WTC11 (cell line): ENCODE measurements at regions not wholly inside any gene's neighbourhood (a gene's known extent, or its start where the extent isn't known, plus 50 kb on each side); places are given as distances from the start of the nearest gene placed in this dataset.

Experiments used
- GABPB1 ChIP-seq: sonication (generic); formaldehyde crosslinking; IDR thresholded peaks from 2 replicates; pipeline ENCODE4 v1.8.1; 2023; ENCODE audit warnings: mild to moderate bottlenecking, missing genetic modification reagents
- NFYB ChIP-seq: sonication (generic); formaldehyde crosslinking; conservative IDR thresholded peaks from 2 replicates; pipeline ENCODE4 v1.8.0; 2022; ENCODE audit warnings: low read depth, missing genetic modification reagents
- SP1 ChIP-seq: sonication (generic); formaldehyde crosslinking; conservative IDR thresholded peaks from 2 replicates; pipeline ENCODE4 v1.8.1; 2022; ENCODE audit warnings: missing genetic modification reagents
- ZNF671 ChIP-seq: fragments of 250-450 bp; sonication (Bioruptor Pico); IDR thresholded peaks from 2 replicates; pipeline ENCODE4 v1.8.0; 2021; ENCODE audit warnings: mild to moderate bottlenecking
- TF ChIP-seq, protein P1 (sequence below): fragments of 200-600 bp; IDR thresholded peaks from 2 replicates; pipeline ENCODE4 v1.8.0; 2022; ENCODE audit warnings: antibody characterized with exemption

DNA sequence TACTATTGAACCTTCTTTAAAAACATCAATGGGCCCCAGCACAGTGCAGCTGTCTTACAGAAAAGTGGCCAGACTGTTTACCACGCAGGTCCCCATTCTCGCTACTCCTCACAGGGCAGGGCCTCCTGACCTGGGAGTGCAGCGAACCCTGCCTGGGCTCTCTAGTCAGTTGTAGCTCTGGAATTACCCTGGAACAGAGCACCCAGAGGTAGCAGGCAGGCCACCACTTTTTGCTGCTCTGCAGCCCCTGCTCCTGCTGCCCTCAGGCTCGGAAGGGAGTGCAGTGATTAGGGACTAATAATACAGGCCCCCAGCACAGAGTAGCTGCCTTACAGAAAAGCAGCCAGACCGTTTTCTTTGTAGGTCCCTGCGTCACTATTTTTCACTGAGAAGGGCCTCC, 1563.0 kb downstream of the SUCLG1 start:
- TF ChIP-seq NFYB (CRISPR knock-in tag) = no peak
- TF ChIP-seq, protein P1, sequence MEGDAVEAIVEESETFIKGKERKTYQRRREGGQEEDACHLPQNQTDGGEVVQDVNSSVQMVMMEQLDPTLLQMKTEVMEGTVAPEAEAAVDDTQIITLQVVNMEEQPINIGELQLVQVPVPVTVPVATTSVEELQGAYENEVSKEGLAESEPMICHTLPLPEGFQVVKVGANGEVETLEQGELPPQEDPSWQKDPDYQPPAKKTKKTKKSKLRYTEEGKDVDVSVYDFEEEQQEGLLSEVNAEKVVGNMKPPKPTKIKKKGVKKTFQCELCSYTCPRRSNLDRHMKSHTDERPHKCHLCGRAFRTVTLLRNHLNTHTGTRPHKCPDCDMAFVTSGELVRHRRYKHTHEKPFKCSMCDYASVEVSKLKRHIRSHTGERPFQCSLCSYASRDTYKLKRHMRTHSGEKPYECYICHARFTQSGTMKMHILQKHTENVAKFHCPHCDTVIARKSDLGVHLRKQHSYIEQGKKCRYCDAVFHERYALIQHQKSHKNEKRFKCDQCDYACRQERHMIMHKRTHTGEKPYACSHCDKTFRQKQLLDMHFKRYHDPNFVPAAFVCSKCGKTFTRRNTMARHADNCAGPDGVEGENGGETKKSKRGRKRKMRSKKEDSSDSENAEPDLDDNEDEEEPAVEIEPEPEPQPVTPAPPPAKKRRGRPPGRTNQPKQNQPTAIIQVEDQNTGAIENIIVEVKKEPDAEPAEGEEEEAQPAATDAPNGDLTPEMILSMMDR = no peak
- TF ChIP-seq SP1 (CRISPR knock-in tag) = no peak
- TF ChIP-seq ZNF671 (CRISPR knock-in tag) = no peak
- no peak for TF ChIP-seq GABPB1 (CRISPR knock-in tag)
